ENCODE measurements at regions not wholly inside any gene's neighbourhood (a gene's known extent, or its start where the extent isn't known, plus 50 kb on each side); places are given as distances from the start of the nearest gene placed in this dataset.

- TF ChIP-seq, protein P1, sequence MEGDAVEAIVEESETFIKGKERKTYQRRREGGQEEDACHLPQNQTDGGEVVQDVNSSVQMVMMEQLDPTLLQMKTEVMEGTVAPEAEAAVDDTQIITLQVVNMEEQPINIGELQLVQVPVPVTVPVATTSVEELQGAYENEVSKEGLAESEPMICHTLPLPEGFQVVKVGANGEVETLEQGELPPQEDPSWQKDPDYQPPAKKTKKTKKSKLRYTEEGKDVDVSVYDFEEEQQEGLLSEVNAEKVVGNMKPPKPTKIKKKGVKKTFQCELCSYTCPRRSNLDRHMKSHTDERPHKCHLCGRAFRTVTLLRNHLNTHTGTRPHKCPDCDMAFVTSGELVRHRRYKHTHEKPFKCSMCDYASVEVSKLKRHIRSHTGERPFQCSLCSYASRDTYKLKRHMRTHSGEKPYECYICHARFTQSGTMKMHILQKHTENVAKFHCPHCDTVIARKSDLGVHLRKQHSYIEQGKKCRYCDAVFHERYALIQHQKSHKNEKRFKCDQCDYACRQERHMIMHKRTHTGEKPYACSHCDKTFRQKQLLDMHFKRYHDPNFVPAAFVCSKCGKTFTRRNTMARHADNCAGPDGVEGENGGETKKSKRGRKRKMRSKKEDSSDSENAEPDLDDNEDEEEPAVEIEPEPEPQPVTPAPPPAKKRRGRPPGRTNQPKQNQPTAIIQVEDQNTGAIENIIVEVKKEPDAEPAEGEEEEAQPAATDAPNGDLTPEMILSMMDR (conservative IDR thresholded peaks at IDR 0.05): no peak
- TF ChIP-seq ZFX (IDR thresholded peaks at IDR 0.05): no peak
Measured at GRCh38 chr5:120035181-120035580, 405.8 kb downstream of the FAM170A start.

Measured in C4-2B (cell line).